Right lobe of liver (tissue), 6 donors: ENCODE measurements at regions not wholly inside any gene's neighbourhood (a gene's known extent, or its start where the extent isn't known, plus 50 kb on each side); places are given as distances from the start of the nearest gene placed in this dataset.

Source experiments
- ATAC-seq, 4 donors: fragments of 200-7000 bp; cut with Tn5 transposase; one replicate each; pipeline ENCODE4 v1.9.1; 2020; ENCODE audit warnings: mild to moderate bottlenecking in 4 of 4, moderate library complexity in 4 of 4
- DNase-seq, 3 donors: peaks; one replicate each; pipeline ENCODE4 v3.0.0-alpha.2; 2020
- H3K27ac ChIP-seq, 3 donors: fragments of 200-600 bp; one replicate each; pipeline ENCODE4 v1.8.0; 2022
- H3K27me3 ChIP-seq, 2 donors: fragments of 200-600 bp; one replicate each; pipeline ENCODE4 v1.8.0; 2022
- H3K36me3 ChIP-seq, 4 donors: fragments of 200-600 bp; sonication (generic) in 1 of 4; one replicate each; pipeline versions ENCODE4 v1.5.1 to v1.8.0; 2017 to 2022; ENCODE audit warnings: control low read depth in 1 of 4
- H3K4me1 ChIP-seq, 4 donors: fragments of 200-600 bp; sonication (generic) in 1 of 4; one replicate each; pipeline versions ENCODE4 v1.5.1 to v1.8.0; 2017 to 2022; ENCODE audit warnings: control low read depth in 1 of 4
- H3K4me3 ChIP-seq, 3 donors: fragments of 200-600 bp; one replicate each; pipeline ENCODE4 v1.8.0; 2022
- H3K9me3 ChIP-seq, 4 donors: fragments of 200-600 bp; sonication (generic) in 1 of 4; one replicate each; pipeline versions ENCODE4 v1.5.1 to v1.8.0; 2017 to 2022; ENCODE audit warnings: control low read depth in 1 of 4
- CTCF ChIP-seq, 4 donors: fragments of 200-600 bp in 3 of 4; fragments of 450-650 bp in 1 of 4; IDR thresholded peaks; one replicate each; pipeline versions ENCODE4 v1.5.1 to v1.8.0; 2016 to 2022; ENCODE audit warnings: antibody characterized with exemption in 4 of 4, mild to moderate bottlenecking in 2 of 4
- POLR2A ChIP-seq: fragments of 450-650 bp; IDR thresholded peaks from one replicate; pipeline ENCODE4 v1.6.1; 2017; ENCODE audit warnings: antibody characterized with exemption, mild to moderate bottlenecking
- WGBS: methylation state at CpG from one replicate; pipeline ENCODE4 v1.1.6; 2018; ENCODE audit warnings: low coverage, low lambda C conversion rate; ENCODE audit not compliant: insufficient coverage; ENCODE audit errors: missing lambda C conversion rate; 5-methylcytosine and 5-hydroxymethylcytosine counted together
- intact Hi-C, 2 donors: fragments of 100-400 bp; cut with DNase I; formaldehyde crosslinking; loops; one replicate each; pipeline versions ENCODE4 v1.11.2 to v1.14.1; 2022
- donor health status: DM: no; HTN: yes; CAD: no.
- donor health status: DM: no; HTN: no; CAD: no.
- donor health status: DM: no; HTN: no; CAD: no.
- donor health status: DM: no; HTN: yes; CAD: no.
- donor health status: DM: no; HTN: yes; CAD: no.

- ATAC-seq, result no peak
- DNase-seq, result no peak
- no peak overlapping the region for H3K27ac ChIP-seq
- H3K4me3 ChIP-seq, result no peak overlapping the region
- H3K9me3 ChIP-seq, result no peaks in the 10 kb centered on the region
- WGBS, result 29% methylated on average over 4 of the region's 4 CpGs
- intact Hi-C loops, result no loop called here
- H3K36me3 ChIP-seq, result no peaks in the 10 kb centered on the region
- no peaks in the 10 kb centered on the region for H3K27me3 ChIP-seq
- H3K4me1 ChIP-seq, result peaks cover 0 to 12% (median under 1%) of the 10 kb centered on the region in 4 donors
- TF ChIP-seq CTCF (IDR thresholded peaks at IDR 0.05), result no peak
- TF ChIP-seq POLR2A, result no peak
Measured at GRCh38 chr18:5625076-5625475, 81.3 kb upstream of the EPB41L3 start.

- Histone ChIP-seq H3K27me3 (no peaks in the 10 kb centered on the region), H3K4me1 (peaks cover 0 to 2% (median 0%) of the 10 kb centered on the region in 4 donors), H3K9me3 (no peaks in the 10 kb centered on the region), H3K36me3 (no peaks in the 10 kb centered on the region), H3K27ac (no peak overlapping the region), H3K4me3 (no peak overlapping the region)
- ATAC-seq, result no peak
- TF ChIP-seq POLR2A, result no peak
- TF ChIP-seq CTCF (IDR thresholded peaks at IDR 0.05), result no peak
- intact Hi-C loops, result no loop called here
- DNase-seq, result no peak
- WGBS, result 67% methylated on average over 4 of the region's 4 CpGs
Measured at GRCh38 chr18:5622905-5623304, 79.1 kb upstream of the EPB41L3 start.

GRCh38 chr18:5620289-5620688 is 76.5 kb upstream of the EPB41L3 start:
- Histone ChIP-seq H3K36me3 (no peaks in the 10 kb centered on the region), H3K9me3 (no peaks in the 10 kb centered on the region), H3K27ac (no peak overlapping the region), H3K27me3 (no peaks in the 10 kb centered on the region), H3K4me1 (no peaks in the 10 kb centered on the region), H3K4me3 (no peak overlapping the region)
- ATAC-seq, result no peak
- WGBS, result 38% methylated on average over 3 of the region's 3 CpGs
- intact Hi-C loops, result no loop called here
- DNase-seq, result no peak
- TF ChIP-seq POLR2A (no peak), CTCF (IDR thresholded peaks at IDR 0.05) (no peak)

- TF ChIP-seq CTCF (IDR thresholded peaks at IDR 0.05) (no peak), POLR2A (no peak)
- no peaks in the 10 kb centered on the region for H3K36me3 ChIP-seq
- H3K9me3 ChIP-seq, result no peaks in the 10 kb centered on the region
- DNase-seq (no peak), ATAC-seq (no peak)
- intact Hi-C loops, result no loop called here
- no peaks in the 10 kb centered on the region for H3K27me3 ChIP-seq
- 17% methylated on average over 1 of the region's 1 CpG for WGBS
- no peak overlapping the region for H3K27ac ChIP-seq
- H3K4me3 ChIP-seq, result no peak overlapping the region
- H3K4me1 ChIP-seq, result no peaks in the 10 kb centered on the region
Measured at GRCh38 chr18:5619376-5619775, 75.6 kb upstream of the EPB41L3 start.

- intact Hi-C loops, result no loop called here
- no peaks in the 10 kb centered on the region for H3K36me3 ChIP-seq
- DNase-seq, result no peak
- H3K4me3 ChIP-seq, result no peak overlapping the region
- H3K27ac ChIP-seq, result no peak overlapping the region
- 46% methylated on average over 6 of the region's 6 CpGs for WGBS
- no peaks in the 10 kb centered on the region for H3K9me3 ChIP-seq
- no peaks in the 10 kb centered on the region for H3K4me1 ChIP-seq
- TF ChIP-seq POLR2A (no peak), CTCF (IDR thresholded peaks at IDR 0.05) (no peak)
- H3K27me3 ChIP-seq, result no peaks in the 10 kb centered on the region
- ATAC-seq, result no peak
Measured at GRCh38 chr18:5618047-5618688, 74.4 kb upstream of the EPB41L3 start.
